Mammary epithelial cell (primary cell): ENCODE measurements at regions not wholly inside any gene's neighbourhood (a gene's known extent, or its start where the extent isn't known, plus 50 kb on each side); places are given as distances from the start of the nearest gene placed in this dataset.

Experiments used
- EZH2 ChIP-seq: IDR thresholded peaks from 2 replicates; pipeline ENCODE4 v1.6.1; 2012; ENCODE audit warnings: low read length, inconsistent platforms, borderline replicate concordance
- TF ChIP-seq, protein P1 (sequence below), 2 donors: IDR thresholded peaks in 1 of 2; conservative IDR thresholded peaks in 1 of 2; 2 replicates each; pipeline ENCODE4 v1.5.1; 2011 to 2012; ENCODE audit warnings: inconsistent platforms in 2 of 2, low read length in 2 of 2, mild to moderate bottlenecking in 2 of 2, control low read depth in 1 of 2, low read depth in 1 of 2; ENCODE audit not compliant: insufficient read depth in 1 of 2; ENCODE audit errors: extremely low read depth in 1 of 2

GRCh38 chr3:30511524-30512251 lies 94.7 kb upstream of the TGFBR2 start:
- TF ChIP-seq, protein P1, sequence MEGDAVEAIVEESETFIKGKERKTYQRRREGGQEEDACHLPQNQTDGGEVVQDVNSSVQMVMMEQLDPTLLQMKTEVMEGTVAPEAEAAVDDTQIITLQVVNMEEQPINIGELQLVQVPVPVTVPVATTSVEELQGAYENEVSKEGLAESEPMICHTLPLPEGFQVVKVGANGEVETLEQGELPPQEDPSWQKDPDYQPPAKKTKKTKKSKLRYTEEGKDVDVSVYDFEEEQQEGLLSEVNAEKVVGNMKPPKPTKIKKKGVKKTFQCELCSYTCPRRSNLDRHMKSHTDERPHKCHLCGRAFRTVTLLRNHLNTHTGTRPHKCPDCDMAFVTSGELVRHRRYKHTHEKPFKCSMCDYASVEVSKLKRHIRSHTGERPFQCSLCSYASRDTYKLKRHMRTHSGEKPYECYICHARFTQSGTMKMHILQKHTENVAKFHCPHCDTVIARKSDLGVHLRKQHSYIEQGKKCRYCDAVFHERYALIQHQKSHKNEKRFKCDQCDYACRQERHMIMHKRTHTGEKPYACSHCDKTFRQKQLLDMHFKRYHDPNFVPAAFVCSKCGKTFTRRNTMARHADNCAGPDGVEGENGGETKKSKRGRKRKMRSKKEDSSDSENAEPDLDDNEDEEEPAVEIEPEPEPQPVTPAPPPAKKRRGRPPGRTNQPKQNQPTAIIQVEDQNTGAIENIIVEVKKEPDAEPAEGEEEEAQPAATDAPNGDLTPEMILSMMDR (conservative IDR thresholded peaks at IDR 0.05 in 1 of 2, IDR thresholded peaks at IDR 0.05 in 1 of 2; ENCODE audit: extremely low read depth in 1 of 2, insufficient read depth in 1 of 2, low read depth in 1 of 2, low read length in 2 of 2) = no peak
- no peak for TF ChIP-seq EZH2
